ENCODE measurements at regions not wholly inside any gene's neighbourhood (a gene's known extent, or its start where the extent isn't known, plus 50 kb on each side); places are given as distances from the start of the nearest gene placed in this dataset.

DNA sequence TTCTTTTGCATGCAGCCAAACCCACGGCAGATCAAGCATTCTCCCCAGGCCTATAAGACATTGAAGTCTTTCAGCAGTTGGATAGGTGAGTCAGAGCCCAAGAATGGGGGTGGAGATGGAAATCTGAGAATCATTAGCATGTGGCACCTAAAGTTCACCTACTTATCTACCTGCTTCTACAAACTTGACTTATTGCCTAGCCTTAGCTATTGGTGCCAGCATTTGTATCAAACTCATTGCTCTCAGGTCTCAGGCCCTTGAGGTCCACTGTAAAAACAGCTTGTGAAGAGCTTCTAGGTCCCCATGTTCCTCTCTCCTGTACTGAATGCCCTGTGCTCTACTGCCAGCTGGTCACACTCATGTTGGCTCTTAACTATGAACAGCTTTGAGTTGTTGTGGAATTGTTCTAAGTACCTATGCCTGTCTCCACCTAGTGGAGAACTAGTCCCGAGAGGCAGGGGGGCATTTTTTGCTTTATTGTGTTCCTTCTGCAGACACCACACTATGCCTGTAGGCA, 278.4 kb upstream of the SPRED2 start:
- no peak for TF ChIP-seq CTCF (IDR thresholded peaks at IDR 0.05; ENCODE audit: partially characterized antibody, unreplicated experiment)
- no peaks in the 10 kb centered on the region for H3K27me3 Mint-ChIP-seq (ENCODE audit: unreplicated experiment)
- no peak overlapping the region for H3K4me3 Mint-ChIP-seq (ENCODE audit: unreplicated experiment)
- no peaks in the 10 kb centered on the region for H3K9me3 Mint-ChIP-seq (ENCODE audit: unreplicated experiment)
- H3K36me3 Mint-ChIP-seq (ENCODE audit: unreplicated experiment): no peaks in the 10 kb centered on the region
- H3K4me1 Mint-ChIP-seq (ENCODE audit: low read depth, unreplicated experiment): no peaks in the 10 kb centered on the region
- no peak for DNase-seq
- H3K27ac Mint-ChIP-seq (ENCODE audit: unreplicated experiment): no peak overlapping the region

GRCh38 chr2:65710356-65710755, 278.0 kb upstream of the SPRED2 start:
- DNase-seq: no peak
- H3K27me3 Mint-ChIP-seq (ENCODE audit: unreplicated experiment): no peaks in the 10 kb centered on the region
- H3K4me3 Mint-ChIP-seq (ENCODE audit: unreplicated experiment): no peak overlapping the region
- no peak overlapping the region for H3K27ac Mint-ChIP-seq (ENCODE audit: unreplicated experiment)
- no peaks in the 10 kb centered on the region for H3K9me3 Mint-ChIP-seq (ENCODE audit: unreplicated experiment)
- no peaks in the 10 kb centered on the region for H3K4me1 Mint-ChIP-seq (ENCODE audit: low read depth, unreplicated experiment)
- no peaks in the 10 kb centered on the region for H3K36me3 Mint-ChIP-seq (ENCODE audit: unreplicated experiment)
- no peak for TF ChIP-seq CTCF (IDR thresholded peaks at IDR 0.05; ENCODE audit: partially characterized antibody, unreplicated experiment)

GRCh38 chr2:65708086-65708485, 275.7 kb upstream of the SPRED2 start:
- no peak overlapping the region for H3K4me3 Mint-ChIP-seq (ENCODE audit: unreplicated experiment)
- no peaks in the 10 kb centered on the region for H3K36me3 Mint-ChIP-seq (ENCODE audit: unreplicated experiment)
- DNase-seq: no peak
- no peaks in the 10 kb centered on the region for H3K9me3 Mint-ChIP-seq (ENCODE audit: unreplicated experiment)
- H3K27me3 Mint-ChIP-seq (ENCODE audit: unreplicated experiment): no peaks in the 10 kb centered on the region
- H3K27ac Mint-ChIP-seq (ENCODE audit: unreplicated experiment): no peak overlapping the region
- H3K4me1 Mint-ChIP-seq (ENCODE audit: low read depth, unreplicated experiment): no peaks in the 10 kb centered on the region
- no peak for TF ChIP-seq CTCF (IDR thresholded peaks at IDR 0.05; ENCODE audit: partially characterized antibody, unreplicated experiment)

DNA sequence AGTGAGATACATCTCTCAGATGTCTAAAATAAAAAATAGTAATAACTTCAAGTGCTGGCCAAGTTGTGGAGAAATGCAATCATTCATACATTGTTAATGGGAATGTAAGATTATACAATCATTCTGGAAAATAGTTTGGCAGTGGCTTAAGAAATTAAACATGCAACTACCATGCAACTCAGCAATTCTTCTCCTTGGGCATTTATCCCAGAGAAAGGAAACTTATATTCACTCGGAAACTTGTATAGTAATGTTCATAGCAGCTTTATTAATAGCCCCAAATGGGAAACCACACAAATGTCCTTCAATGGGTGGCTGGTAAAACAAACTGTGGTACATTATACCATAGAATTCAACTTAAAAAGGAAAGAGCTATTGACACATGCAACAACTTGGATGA, 274.0 kb upstream of the SPRED2 start:
- Mint-ChIP-seq H3K9me3 (ENCODE audit: unreplicated experiment) (no peaks in the 10 kb centered on the region), H3K27me3 (ENCODE audit: unreplicated experiment) (no peaks in the 10 kb centered on the region), H3K4me3 (ENCODE audit: unreplicated experiment) (no peak overlapping the region), H3K36me3 (ENCODE audit: unreplicated experiment) (no peaks in the 10 kb centered on the region), H3K27ac (ENCODE audit: unreplicated experiment) (no peak overlapping the region), H3K4me1 (ENCODE audit: low read depth, unreplicated experiment) (no peaks in the 10 kb centered on the region)
- TF ChIP-seq CTCF (IDR thresholded peaks at IDR 0.05; ENCODE audit: partially characterized antibody, unreplicated experiment): no peak
- DNase-seq: no peak

DNA sequence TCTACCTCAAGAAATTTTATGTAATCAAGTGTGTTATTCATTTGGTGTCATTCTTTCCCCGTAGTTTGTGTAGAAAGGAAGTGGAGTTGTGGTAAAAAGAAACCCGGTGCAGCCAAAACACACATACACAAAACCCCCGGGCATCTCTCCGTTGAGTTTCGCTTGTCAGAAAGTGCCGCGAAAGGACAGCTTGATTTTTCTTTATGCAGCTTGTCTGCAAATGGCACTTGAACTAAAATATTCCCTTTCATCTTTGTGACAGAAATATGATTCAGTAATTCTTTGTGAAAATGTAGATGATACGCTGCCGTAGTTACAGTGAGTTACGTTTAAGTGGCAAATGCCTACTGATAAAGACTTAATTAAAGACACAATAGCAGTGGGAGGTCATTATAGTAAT, 268.8 kb upstream of the SPRED2 start:
- H3K27me3 Mint-ChIP-seq (ENCODE audit: unreplicated experiment): no peaks in the 10 kb centered on the region
- H3K4me3 Mint-ChIP-seq (ENCODE audit: unreplicated experiment): no peak overlapping the region
- H3K9me3 Mint-ChIP-seq (ENCODE audit: unreplicated experiment): no peaks in the 10 kb centered on the region
- DNase-seq: no peak
- no peaks in the 10 kb centered on the region for H3K4me1 Mint-ChIP-seq (ENCODE audit: low read depth, unreplicated experiment)
- TF ChIP-seq CTCF (IDR thresholded peaks at IDR 0.05; ENCODE audit: partially characterized antibody, unreplicated experiment): no peak
- no peak overlapping the region for H3K27ac Mint-ChIP-seq (ENCODE audit: unreplicated experiment)
- no peaks in the 10 kb centered on the region for H3K36me3 Mint-ChIP-seq (ENCODE audit: unreplicated experiment)

Data from glutamatergic neuron (in vitro differentiated cells).